B cell (primary cell): ENCODE measurements at regions not wholly inside any gene's neighbourhood (a gene's known extent, or its start where the extent isn't known, plus 50 kb on each side); places are given as distances from the start of the nearest gene placed in this dataset.

Source experiments
- ATAC-seq: fragments of 200-7000 bp; cut with Tn5 transposase; one replicate; pipeline ENCODE4 v1.10.0; 2021; ENCODE audit warnings: low read depth, mild to moderate bottlenecking, moderate number of reproducible peaks, moderate library complexity
- CTCF ChIA-PET: fragments of 350-600 bp; sonication (Branson Sonifier 250); formaldehyde crosslinking; loops from one replicate; lab custom pipeline; 2021; ENCODE audit warnings: antibody characterized with exemption, inconsistent platforms; lab: Charles Lee
- POLR2A ChIA-PET: fragments of 350-600 bp; sonication (Branson Sonifier 250); formaldehyde crosslinking; loops from one replicate; lab custom pipeline; 2021; ENCODE audit warnings: antibody characterized with exemption; lab: Charles Lee
- DNase-seq: peaks from one replicate; pipeline ENCODE4 v3.0.0; 2013
- H2AFZ ChIP-seq: 2 replicates; pipeline ENCODE4 v1.6.1; 2012; ENCODE audit warnings: mild to moderate bottlenecking, low read depth, low read length; ENCODE audit not compliant: insufficient read depth, poor library complexity, severe bottlenecking
- H3K27ac ChIP-seq, 2 donors: 1 replicate in 1 of 2; 2 replicates in 1 of 2; pipeline ENCODE4 v1.5.1; 2012 to 2013; ENCODE audit warnings: low read length in 2 of 2, mild to moderate bottlenecking in 2 of 2, moderate library complexity in 1 of 2
- H3K27me3 ChIP-seq, 4 experiments: fragments of 200-600 bp in 1 of 4; sonication (generic) in 1 of 4; replicated peaks in 1 of 4; 1 replicate in 2 of 4; 2 replicates in 2 of 4; pipeline versions ENCODE4 v1.6.1 to v1.7.0; 2013 to 2016; ENCODE audit warnings: low read length in 3 of 4, mild to moderate bottlenecking in 2 of 4, mixed read lengths in 1 of 4, moderate library complexity in 1 of 4; ENCODE audit not compliant: insufficient read depth in 4 of 4, control insufficient read depth in 3 of 4; ENCODE audit errors: control extremely low read depth in 1 of 4
- H3K36me3 ChIP-seq, 2 experiments: replicated peaks in 1 of 2; 1 replicate in 1 of 2; 2 replicates in 1 of 2; pipeline versions ENCODE4 v1.6.1 to v1.7.1; 2013; ENCODE audit warnings: low read length in 1 of 2; ENCODE audit not compliant: insufficient read depth in 2 of 2, control insufficient read depth in 1 of 2; ENCODE audit errors: control extremely low read depth in 1 of 2, extremely low read depth in 1 of 2
- H3K4me1 ChIP-seq, 2 donors: fragments of 200-600 bp in 1 of 2; sonication (generic) in 1 of 2; 1 replicate in 1 of 2; 2 replicates in 1 of 2; pipeline versions ENCODE4 v1.5.1 to v1.6.1; 2013 to 2017; ENCODE audit warnings: low read length in 2 of 2; ENCODE audit not compliant: control insufficient read depth in 2 of 2, insufficient read depth in 2 of 2
- H3K4me2 ChIP-seq: replicated peaks from 2 replicates; pipeline ENCODE3; 2012; ENCODE audit warnings: mild to moderate bottlenecking, low read depth, low read length; ENCODE audit not compliant: poor library complexity, severe bottlenecking
- H3K4me3 ChIP-seq, 5 experiments: fragments of 200-600 bp in 1 of 5; sonication (generic) in 1 of 5; 1 replicate in 3 of 5; 2 replicates in 2 of 5; pipeline versions ENCODE4 v1.5.1 to v1.7.0; 2011 to 2016; ENCODE audit warnings: low read length in 4 of 5, mild to moderate bottlenecking in 4 of 5, low read depth in 2 of 5, control low read depth in 1 of 5, moderate library complexity in 1 of 5; ENCODE audit not compliant: insufficient read depth in 1 of 5; ENCODE audit errors: control extremely low read depth in 1 of 5, extremely low read depth in 1 of 5
- H3K79me2 ChIP-seq: fragments of 200-600 bp; sonication (generic); one replicate; pipeline ENCODE4 v1.6.0; 2016; ENCODE audit warnings: low read length; ENCODE audit not compliant: control insufficient read depth, insufficient read depth
- H3K9ac ChIP-seq: fragments of 200-600 bp; sonication (generic); 2 replicates; pipeline ENCODE4 v1.6.1; 2017; ENCODE audit warnings: mild to moderate bottlenecking, low read length, moderate library complexity
- H3K9me3 ChIP-seq, 3 donors: one replicate each; pipeline versions ENCODE4 v1.6.1 to v1.7.1; 2013; ENCODE audit warnings: low read length in 2 of 3; ENCODE audit not compliant: control insufficient read depth in 2 of 3, insufficient read depth in 1 of 3; ENCODE audit errors: control extremely low read depth in 1 of 3
- H4K20me1 ChIP-seq: 2 replicates; pipeline ENCODE4 v1.6.0; 2012; ENCODE audit warnings: mild to moderate bottlenecking, low read length; ENCODE audit not compliant: insufficient read depth, control insufficient read depth, poor library complexity, severe bottlenecking
- H3K27ac Mint-ChIP-seq: one replicate; pipeline ENCODE4 v1.8.0; 2021; ENCODE audit warnings: mixed read lengths
- H3K27me3 Mint-ChIP-seq: one replicate; pipeline ENCODE4 v1.8.0; 2021; ENCODE audit warnings: mixed read lengths
- H3K4me1 Mint-ChIP-seq: one replicate; pipeline ENCODE4 v1.8.0; 2021; ENCODE audit warnings: mixed read lengths
- H3K4me3 Mint-ChIP-seq: one replicate; pipeline ENCODE4 v1.8.0; 2021; ENCODE audit warnings: mixed read lengths
- H3K9me3 Mint-ChIP-seq: one replicate; pipeline ENCODE4 v1.8.0; 2022; ENCODE audit warnings: mixed read lengths; ENCODE audit not compliant: insufficient read depth
- EZH2 ChIP-seq: IDR thresholded peaks from 2 replicates; pipeline ENCODE4 v1.6.1; 2012; ENCODE audit warnings: borderline replicate concordance, low read depth, mild to moderate bottlenecking, moderate library complexity, low read length; ENCODE audit not compliant: insufficient read depth, poor library complexity, severe bottlenecking
- WGBS: methylation state at CpG from one replicate; pipeline ENCODE4 v1.1.5; 2013; ENCODE audit warnings: missing lambda C conversion rate; ENCODE audit not compliant: insufficient coverage; 5-methylcytosine and 5-hydroxymethylcytosine counted together
- intact Hi-C: fragments of 100-400 bp; cut with micrococcal nuclease; formaldehyde crosslinking; loops from one replicate; pipeline ENCODE4 v1.10.0; 2022
- TF ChIP-seq, protein P1 (sequence below): fragments of 200-600 bp; IDR thresholded peaks from one replicate; pipeline ENCODE4 v1.8.0; 2022; ENCODE audit warnings: antibody characterized with exemption, mild to moderate bottlenecking

DNA sequence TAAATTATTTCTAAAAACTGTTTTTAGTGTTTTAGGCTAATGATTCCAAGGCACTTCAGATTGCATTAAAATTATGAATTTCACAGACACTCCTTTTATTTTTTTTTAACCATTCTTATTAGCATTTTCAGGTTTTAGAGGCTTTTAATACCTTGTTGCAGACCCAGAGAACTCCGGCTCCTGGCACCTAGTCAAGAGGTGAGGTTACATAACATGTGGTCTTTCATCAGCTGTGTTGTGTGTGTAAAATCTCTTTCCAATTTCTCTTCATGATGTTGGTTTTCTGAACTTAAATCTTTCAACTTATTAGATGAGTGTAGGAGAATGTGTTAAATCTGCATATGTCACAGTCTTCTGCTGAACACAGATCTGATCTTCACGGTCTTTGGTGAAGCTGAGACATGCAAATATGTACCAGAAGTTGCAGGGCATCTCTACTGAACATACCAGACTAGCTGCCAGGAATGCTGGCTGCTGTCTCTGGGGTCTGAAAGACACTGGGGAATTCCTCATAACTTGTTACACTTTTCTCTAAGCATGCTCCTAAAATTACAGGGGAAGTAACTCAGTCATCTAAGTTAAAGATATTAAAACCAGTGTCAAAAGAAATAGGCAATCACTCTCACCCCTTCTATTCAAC is 1165.3 kb downstream of the EFNB2 start:
- POLR2A ChIA-PET, result no interaction called here

DNA sequence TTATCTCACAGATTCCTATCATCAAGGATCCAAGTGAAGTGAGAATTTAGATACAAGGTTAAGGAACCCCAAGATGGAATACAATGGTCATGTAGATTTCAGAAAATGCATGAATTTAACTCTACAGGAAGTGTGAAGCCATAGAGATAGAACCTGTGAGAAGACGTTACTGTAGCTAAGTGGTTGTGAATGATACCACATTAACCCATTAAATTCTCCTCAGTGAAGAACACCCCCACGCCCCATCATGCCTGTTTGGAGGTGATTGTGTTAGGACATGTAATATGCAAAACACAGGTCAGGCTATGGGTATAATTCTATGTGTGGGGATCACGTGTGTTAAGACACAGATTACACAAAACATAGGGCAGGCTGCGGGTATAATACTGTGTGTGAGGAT is 1166.7 kb downstream of the EFNB2 start:
- no peak overlapping the region for H3K4me3 Mint-ChIP-seq
- intact Hi-C loops, result no loop called here
- Histone ChIP-seq H3K79me2 (no peaks in the 10 kb centered on the region), H3K27ac (no peak overlapping the region), H3K36me3 (no peaks in the 10 kb centered on the region), H2AFZ (no peak overlapping the region), H3K9me3 (no peaks in the 10 kb centered on the region), H3K4me3 (no peak overlapping the region), H4K20me1 (no peaks in the 10 kb centered on the region), H3K4me1 (no peaks in the 10 kb centered on the region), H3K27me3 (no peaks in the 10 kb centered on the region), H3K4me2 (no peak overlapping the region), H3K9ac (no peak overlapping the region)
- H3K27ac Mint-ChIP-seq, result no peak overlapping the region
- no peak for ATAC-seq
- CTCF ChIA-PET, result no interaction called here
- no peaks in the 10 kb centered on the region for H3K27me3 Mint-ChIP-seq
- no peak for TF ChIP-seq EZH2
- TF ChIP-seq, protein P1, sequence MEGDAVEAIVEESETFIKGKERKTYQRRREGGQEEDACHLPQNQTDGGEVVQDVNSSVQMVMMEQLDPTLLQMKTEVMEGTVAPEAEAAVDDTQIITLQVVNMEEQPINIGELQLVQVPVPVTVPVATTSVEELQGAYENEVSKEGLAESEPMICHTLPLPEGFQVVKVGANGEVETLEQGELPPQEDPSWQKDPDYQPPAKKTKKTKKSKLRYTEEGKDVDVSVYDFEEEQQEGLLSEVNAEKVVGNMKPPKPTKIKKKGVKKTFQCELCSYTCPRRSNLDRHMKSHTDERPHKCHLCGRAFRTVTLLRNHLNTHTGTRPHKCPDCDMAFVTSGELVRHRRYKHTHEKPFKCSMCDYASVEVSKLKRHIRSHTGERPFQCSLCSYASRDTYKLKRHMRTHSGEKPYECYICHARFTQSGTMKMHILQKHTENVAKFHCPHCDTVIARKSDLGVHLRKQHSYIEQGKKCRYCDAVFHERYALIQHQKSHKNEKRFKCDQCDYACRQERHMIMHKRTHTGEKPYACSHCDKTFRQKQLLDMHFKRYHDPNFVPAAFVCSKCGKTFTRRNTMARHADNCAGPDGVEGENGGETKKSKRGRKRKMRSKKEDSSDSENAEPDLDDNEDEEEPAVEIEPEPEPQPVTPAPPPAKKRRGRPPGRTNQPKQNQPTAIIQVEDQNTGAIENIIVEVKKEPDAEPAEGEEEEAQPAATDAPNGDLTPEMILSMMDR, result no peak
- DNase-seq, result no peak
- H3K4me1 Mint-ChIP-seq, result no peaks in the 10 kb centered on the region
- WGBS, result 100% methylated on average over 2 of the region's 4 CpGs
- H3K9me3 Mint-ChIP-seq, result peaks cover 4% of the 10 kb centered on the region
- POLR2A ChIA-PET, result no interaction called here

More for the DNA sequence above, 1165.3 kb downstream of the EFNB2 start:
- CTCF ChIA-PET, result no interaction called here
- Histone ChIP-seq H3K9ac (no peak overlapping the region), H3K9me3 (no peaks in the 10 kb centered on the region), H3K36me3 (no peaks in the 10 kb centered on the region), H3K4me3 (no peak overlapping the region), H3K27me3 (no peaks in the 10 kb centered on the region), H3K79me2 (no peaks in the 10 kb centered on the region), H3K4me1 (no peaks in the 10 kb centered on the region), H2AFZ (no peak overlapping the region), H3K4me2 (no peak overlapping the region), H4K20me1 (no peaks in the 10 kb centered on the region), H3K27ac (no peak overlapping the region)
- ATAC-seq (no peak), DNase-seq (no peak)
- 75% methylated on average over 1 of the region's 2 CpGs for WGBS
- no peak overlapping the region for H3K27ac Mint-ChIP-seq
- TF ChIP-seq, protein P1, result no peak
- TF ChIP-seq EZH2, result no peak
- no peaks in the 10 kb centered on the region for H3K27me3 Mint-ChIP-seq
- intact Hi-C loops, result no loop called here
- no peaks in the 10 kb centered on the region for H3K4me1 Mint-ChIP-seq
- peaks cover 4% of the 10 kb centered on the region for H3K9me3 Mint-ChIP-seq
- H3K4me3 Mint-ChIP-seq, result no peak overlapping the region
